C4-2B (cell line): ENCODE measurements at regions not wholly inside any gene's neighbourhood (a gene's known extent, or its start where the extent isn't known, plus 50 kb on each side); places are given as distances from the start of the nearest gene placed in this dataset.

Source experiments
- CTCF ChIP-seq: fragments of 450-650 bp; conservative IDR thresholded peaks from 2 replicates; pipeline ENCODE4 v1.5.1; 2017; ENCODE audit warnings: mild to moderate bottlenecking
- ZFX ChIP-seq: fragments of 450-650 bp; IDR thresholded peaks from 2 replicates; pipeline ENCODE4 v1.6.1; 2017

- TF ChIP-seq CTCF: no peak
- TF ChIP-seq ZFX: no peak
These were observed 138.2 kb upstream of the KLF4 start for GRCh38 chr9:107627781-107628180.
